ENCODE measurements at regions not wholly inside any gene's neighbourhood (a gene's known extent, or its start where the extent isn't known, plus 50 kb on each side); places are given as distances from the start of the nearest gene placed in this dataset.

GRCh38 chr6:22401206-22401605 is 104.4 kb upstream of the PRL start:
- no peak for DNase-seq

- DNase-seq, result no peak
These were observed 105.1 kb upstream of the PRL start for GRCh38 chr6:22401932-22402331.

- DNase-seq, result no peak
These were observed 112.7 kb upstream of the PRL start for GRCh38 chr6:22409486-22409885.

GRCh38 chr6:22411376-22412105 is 114.7 kb upstream of the PRL start:
- DNase-seq, result no peak

GRCh38 chr6:22412994-22413393 is 116.2 kb upstream of the PRL start:
- no peak for DNase-seq

GRCh38 chr6:22413681-22414311 is 117.0 kb upstream of the PRL start:
- no peak for DNase-seq

GRCh38 chr6:22418714-22419113 is 121.9 kb upstream of the PRL start:
- no peak for DNase-seq

GRCh38 chr6:22421198-22421597 is 124.4 kb upstream of the PRL start:
- DNase-seq, result no peak

GRCh38 chr6:22424196-22424595 is 127.4 kb upstream of the PRL start:
- no peak for DNase-seq

GRCh38 chr6:22432060-22432459 is 135.2 kb upstream of the PRL start:
- DNase-seq, result no peak

- no peak for DNase-seq
These were observed 135.6 kb upstream of the HDGFL1 start for GRCh38 chr6:22433745-22434144.

GRCh38 chr6:22435151-22435550 is 134.2 kb upstream of the HDGFL1 start:
- no peak for DNase-seq

GRCh38 chr6:22436134-22436533 is 133.2 kb upstream of the HDGFL1 start:
- no peak for DNase-seq

- DNase-seq, result no peak
These were observed 131.7 kb upstream of the HDGFL1 start for GRCh38 chr6:22437665-22438064.

- no peak for DNase-seq
These were observed 126.5 kb upstream of the HDGFL1 start for GRCh38 chr6:22442826-22443225.

GRCh38 chr6:22444330-22444729 is 125.0 kb upstream of the HDGFL1 start:
- DNase-seq, result no peak

GRCh38 chr6:22445946-22446345 is 123.4 kb upstream of the HDGFL1 start:
- DNase-seq, result no peak

- DNase-seq, result no peak
These were observed 121.8 kb upstream of the HDGFL1 start for GRCh38 chr6:22447249-22448196.

GRCh38 chr6:22448291-22448711 is 121.1 kb upstream of the HDGFL1 start:
- no peak for DNase-seq

- DNase-seq, result no peak
These were observed 117.4 kb upstream of the HDGFL1 start for GRCh38 chr6:22451962-22452361.

GRCh38 chr6:22455378-22455777 is 114.0 kb upstream of the HDGFL1 start:
- DNase-seq, result no peak

- DNase-seq, result no peak
These were observed 111.4 kb upstream of the HDGFL1 start for GRCh38 chr6:22457996-22458395.

GRCh38 chr6:22466665-22467245 is 102.6 kb upstream of the HDGFL1 start:
- no peak for DNase-seq

Data from NCI-H526 treated with DMSO at 0.1 percent for 48 hours (cell line).